Psoas muscle (tissue), 7 donors: ENCODE measurements at regions not wholly inside any gene's neighbourhood (a gene's known extent, or its start where the extent isn't known, plus 50 kb on each side); places are given as distances from the start of the nearest gene placed in this dataset.

ENCODE experiments used
- ATAC-seq, 4 donors: fragments of 200-7000 bp; cut with Tn5 transposase; one replicate each; pipeline ENCODE4 v1.9.1; 2020; ENCODE audit warnings: moderate library complexity in 3 of 4, mild to moderate bottlenecking in 2 of 4
- DNase-seq, 2 donors: peaks; one replicate each; pipeline ENCODE4 v3.0.0-alpha.2; 2020
- H3K27ac ChIP-seq: fragments of 200-600 bp; one replicate; pipeline ENCODE4 v1.8.0; 2022
- H3K27me3 ChIP-seq, 3 donors: fragments of 200-600 bp in 1 of 3; one replicate each; pipeline versions ENCODE4 v1.6.1 to v1.8.0; 2013 to 2022; ENCODE audit warnings: low read length in 2 of 3, mild to moderate bottlenecking in 2 of 3, moderate library complexity in 1 of 3; ENCODE audit not compliant: insufficient read depth in 3 of 3
- H3K36me3 ChIP-seq, 2 donors: fragments of 200-600 bp in 1 of 2; one replicate each; pipeline versions ENCODE4 v1.6.1 to v1.8.0; 2013 to 2022; ENCODE audit warnings: low read depth in 1 of 2, mild to moderate bottlenecking in 1 of 2, moderate library complexity in 1 of 2; ENCODE audit not compliant: insufficient read depth in 1 of 2
- H3K4me1 ChIP-seq: fragments of 200-600 bp; one replicate; pipeline ENCODE4 v1.8.0; 2022
- H3K4me3 ChIP-seq: fragments of 200-600 bp; one replicate; pipeline ENCODE4 v1.8.0; 2022; ENCODE audit warnings: mild to moderate bottlenecking
- H3K9me3 ChIP-seq: fragments of 200-600 bp; one replicate; pipeline ENCODE4 v1.8.0; 2022
- WGBS, 3 donors: extraction: QIAGEN DNeasy Blood & Tissue Kit; methylation state at CpG; one replicate each; pipeline versions ENCODE4 v1.1.6 to v1.1.7; 2013; 5-methylcytosine and 5-hydroxymethylcytosine counted together
- intact Hi-C, 2 donors: fragments of 100-400 bp; cut with DNase I; formaldehyde crosslinking; loops; one replicate each; pipeline versions ENCODE4 v1.11.0 to v1.14.2; 2022
- TF ChIP-seq, protein P1 (sequence below): fragments of 200-600 bp; IDR thresholded peaks from one replicate; pipeline ENCODE4 v1.8.0; 2022; ENCODE audit warnings: antibody characterized with exemption
- donor health status: healthy with polysubstance abuse.
- donor health status: DM: no; HTN: no; CAD: no; lungs with moderate emphysema.
- donor health status: Bipolar disorder and iron deficiency.
- donor health status: healthy.
- donor health status: DM: yes; HTN: yes; CAD: no.
- donor health status: DM: no; HTN: no; CAD: no.
- donor health status: DM: yes; HTN: yes; CAD: no.

DNA sequence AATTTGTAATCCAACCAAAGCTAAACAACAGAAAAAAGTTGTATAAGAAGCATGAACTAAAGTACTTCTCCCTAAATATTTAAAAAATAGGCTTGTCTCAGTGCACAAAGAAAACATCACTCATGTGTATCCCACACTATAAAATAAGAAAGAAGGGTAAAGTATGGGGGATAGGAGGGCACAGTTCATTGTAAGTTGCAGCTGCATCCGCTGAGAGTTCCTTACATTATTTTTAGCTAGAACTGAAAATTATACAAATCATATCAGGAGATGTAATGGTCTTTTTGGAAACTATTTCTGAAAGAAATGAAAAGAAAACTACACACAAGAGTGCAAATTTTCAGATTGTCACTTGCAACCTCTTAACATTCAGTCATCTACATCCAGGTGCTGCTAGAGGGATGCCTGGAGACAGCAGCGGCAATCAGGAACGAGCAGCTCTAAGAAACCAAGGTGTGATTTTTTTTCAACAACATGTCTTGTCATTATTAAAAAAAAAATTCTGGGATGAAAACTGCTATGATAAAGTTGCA is 273.6 kb downstream of the ASXL3 start:
- Histone ChIP-seq H3K9me3 (no peaks in the 10 kb centered on the region), H3K36me3 (no peaks in the 10 kb centered on the region), H3K4me1 (no peaks in the 10 kb centered on the region), H3K4me3 (no peak overlapping the region), H3K27me3 (peaks cover 0 to 3% (median 0%) of the 10 kb centered on the region in 3 donors), H3K27ac (no peak overlapping the region)
- no peak for DNase-seq
- WGBS, 3 donors: 87 to 94% (median 92%) methylated on average over 3 of the region's 3 CpGs
- TF ChIP-seq, protein P1, sequence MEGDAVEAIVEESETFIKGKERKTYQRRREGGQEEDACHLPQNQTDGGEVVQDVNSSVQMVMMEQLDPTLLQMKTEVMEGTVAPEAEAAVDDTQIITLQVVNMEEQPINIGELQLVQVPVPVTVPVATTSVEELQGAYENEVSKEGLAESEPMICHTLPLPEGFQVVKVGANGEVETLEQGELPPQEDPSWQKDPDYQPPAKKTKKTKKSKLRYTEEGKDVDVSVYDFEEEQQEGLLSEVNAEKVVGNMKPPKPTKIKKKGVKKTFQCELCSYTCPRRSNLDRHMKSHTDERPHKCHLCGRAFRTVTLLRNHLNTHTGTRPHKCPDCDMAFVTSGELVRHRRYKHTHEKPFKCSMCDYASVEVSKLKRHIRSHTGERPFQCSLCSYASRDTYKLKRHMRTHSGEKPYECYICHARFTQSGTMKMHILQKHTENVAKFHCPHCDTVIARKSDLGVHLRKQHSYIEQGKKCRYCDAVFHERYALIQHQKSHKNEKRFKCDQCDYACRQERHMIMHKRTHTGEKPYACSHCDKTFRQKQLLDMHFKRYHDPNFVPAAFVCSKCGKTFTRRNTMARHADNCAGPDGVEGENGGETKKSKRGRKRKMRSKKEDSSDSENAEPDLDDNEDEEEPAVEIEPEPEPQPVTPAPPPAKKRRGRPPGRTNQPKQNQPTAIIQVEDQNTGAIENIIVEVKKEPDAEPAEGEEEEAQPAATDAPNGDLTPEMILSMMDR: no peak
- intact Hi-C loops: no loop called here
- ATAC-seq: no peak

DNA sequence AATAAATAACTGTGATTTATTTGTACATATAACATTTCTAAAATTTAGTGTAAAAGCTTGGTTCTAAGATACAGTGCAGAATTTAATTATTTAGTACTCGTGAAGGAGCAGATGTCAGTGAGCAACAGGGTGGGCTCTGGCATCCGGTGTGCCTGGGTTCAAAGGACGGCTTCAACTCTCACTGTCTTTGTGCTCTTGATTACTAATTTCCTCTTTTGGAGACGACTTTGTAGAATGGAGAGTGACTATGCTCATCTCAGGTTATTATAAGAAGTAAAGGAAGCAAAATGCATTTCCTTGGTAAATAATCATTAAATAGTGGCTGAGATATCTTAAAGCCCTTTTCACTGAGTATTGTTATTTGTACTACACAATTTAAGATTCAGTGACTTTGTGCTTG is 271.7 kb downstream of the ASXL3 start:
- TF ChIP-seq, protein P1: no peak
- H3K27me3 ChIP-seq: peaks cover 0 to 3% (median 0%) of the 10 kb centered on the region in 3 donors
- 43 to 58% (median 54%) methylated on average over 4 of the region's 4 CpGs for WGBS, 3 donors
- no peak overlapping the region for H3K27ac ChIP-seq
- H3K4me3 ChIP-seq: no peak overlapping the region
- H3K4me1 ChIP-seq: no peaks in the 10 kb centered on the region
- DNase-seq (no peak), ATAC-seq (no peak)
- H3K36me3 ChIP-seq: no peaks in the 10 kb centered on the region
- no peaks in the 10 kb centered on the region for H3K9me3 ChIP-seq
- intact Hi-C loops: no loop called here

DNA sequence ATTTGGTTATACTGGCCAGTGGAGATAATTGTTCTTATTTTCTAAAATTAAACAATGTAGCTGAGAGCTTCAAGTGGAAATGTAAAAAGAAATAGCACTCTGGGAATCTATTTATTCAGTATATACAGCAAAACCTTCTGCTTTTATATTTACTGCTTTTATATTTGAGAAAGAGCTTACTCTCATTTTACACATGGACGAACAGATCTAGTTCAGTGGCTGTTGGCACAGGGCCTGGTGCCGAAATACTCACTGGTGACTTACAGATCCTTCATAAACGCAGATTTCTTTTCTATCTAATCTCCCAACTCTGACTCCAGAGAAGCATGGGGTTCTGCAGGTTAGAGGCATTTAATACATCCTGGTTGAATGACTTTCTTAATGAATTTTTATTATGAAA is 266.2 kb downstream of the ASXL3 start:
- H3K27ac ChIP-seq: no peak overlapping the region
- no peak overlapping the region for H3K4me3 ChIP-seq
- no peaks in the 10 kb centered on the region for H3K36me3 ChIP-seq
- ATAC-seq (no peak), DNase-seq (no peak)
- H3K9me3 ChIP-seq: no peaks in the 10 kb centered on the region
- WGBS, 3 donors: 47 to 65% (median 53%) methylated on average over 3 of the region's 3 CpGs
- TF ChIP-seq, protein P1: no peak
- no peaks in the 10 kb centered on the region for H3K4me1 ChIP-seq
- no peaks in the 10 kb centered on the region for H3K27me3 ChIP-seq
- intact Hi-C loops: no loop called here

DNA sequence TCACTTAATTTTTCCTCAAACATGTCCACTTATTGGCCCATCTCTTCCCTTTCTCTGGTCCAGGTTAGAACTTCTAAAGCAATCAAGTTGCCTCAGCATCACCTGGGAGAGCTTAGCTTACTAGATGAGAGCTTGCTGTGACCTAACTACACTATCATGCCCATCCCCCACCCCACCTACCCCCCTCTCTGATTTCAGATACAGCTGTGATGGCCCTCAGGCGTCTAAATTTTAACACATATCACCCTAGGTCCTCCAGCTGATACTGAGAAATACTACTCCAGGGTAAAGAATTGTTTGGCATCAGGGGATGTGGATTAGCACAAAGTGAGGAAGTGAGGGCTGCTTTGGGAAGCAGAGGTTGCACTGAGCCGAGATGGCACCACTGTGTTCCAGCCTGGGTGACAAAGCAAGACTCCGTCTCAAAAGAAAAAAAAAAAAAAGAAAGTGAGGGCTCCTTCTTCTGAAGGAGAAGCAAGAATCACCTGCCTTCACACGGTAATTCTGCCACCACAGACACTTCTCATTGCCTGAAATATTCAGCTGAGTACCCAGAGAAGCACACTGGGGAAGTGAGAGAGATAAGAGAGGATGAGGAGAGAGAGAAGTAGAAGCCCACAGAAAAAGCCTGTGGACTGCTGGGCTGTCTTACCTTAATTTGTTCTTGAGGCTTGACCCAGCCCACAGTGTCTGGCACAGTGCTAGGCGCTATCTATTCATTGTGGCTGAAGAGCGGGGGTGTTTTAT is 263.4 kb downstream of the ASXL3 start:
- intact Hi-C loops: no loop called here
- Histone ChIP-seq H3K27me3 (no peaks in the 10 kb centered on the region), H3K36me3 (no peaks in the 10 kb centered on the region), H3K9me3 (no peaks in the 10 kb centered on the region), H3K27ac (no peak overlapping the region), H3K4me3 (no peak overlapping the region), H3K4me1 (no peaks in the 10 kb centered on the region)
- TF ChIP-seq, protein P1: no peak
- DNase-seq (no peak), ATAC-seq (no peak)
- 75 to 83% (median 81%) methylated on average over 6 of the region's 6 CpGs for WGBS, 3 donors

DNA sequence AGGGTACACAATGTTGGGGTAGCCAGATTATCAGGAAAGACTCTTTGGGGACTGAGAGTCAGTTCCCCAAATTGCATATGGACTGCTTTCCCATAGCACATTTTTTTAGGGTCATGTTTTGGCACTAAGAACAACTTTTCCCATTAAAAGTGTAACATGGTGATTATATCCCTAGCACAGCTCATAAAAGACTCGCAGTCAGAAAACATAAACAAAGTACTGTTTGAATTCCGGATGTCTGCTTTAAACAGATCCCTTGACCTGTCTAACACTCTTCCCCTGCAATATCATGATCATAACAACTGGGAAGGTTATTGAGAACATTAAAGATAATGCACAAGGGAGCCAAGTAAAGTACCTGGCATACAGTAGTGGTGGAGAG is 262.2 kb downstream of the ASXL3 start:
- Histone ChIP-seq H3K9me3 (no peaks in the 10 kb centered on the region), H3K27ac (no peak overlapping the region), H3K4me1 (no peaks in the 10 kb centered on the region), H3K27me3 (no peaks in the 10 kb centered on the region), H3K4me3 (no peak overlapping the region), H3K36me3 (no peaks in the 10 kb centered on the region)
- intact Hi-C loops: no loop called here
- TF ChIP-seq, protein P1: no peak
- no peak for DNase-seq
- 17 to 27% (median 20%) methylated on average over 2 of the region's 2 CpGs for WGBS, 3 donors
- ATAC-seq: no peak
